Trophoblast cell (in vitro differentiated cells and primary cell): ENCODE measurements at regions not wholly inside any gene's neighbourhood (a gene's known extent, or its start where the extent isn't known, plus 50 kb on each side); places are given as distances from the start of the nearest gene placed in this dataset.

Source experiments
- DNase-seq, 2 donors: peaks; one replicate each; pipeline ENCODE4 v3.0.0-alpha.2; 2016
- H2AFZ ChIP-seq: 2 replicates; pipeline ENCODE4 v1.6.1; 2013; ENCODE audit warnings: low read length, moderate library complexity, mild to moderate bottlenecking; ENCODE audit not compliant: insufficient read depth, poor library complexity
- H2AK5ac ChIP-seq: 2 replicates; pipeline ENCODE4 v1.6.1; 2013; ENCODE audit warnings: mild to moderate bottlenecking, low read length
- H2BK120ac ChIP-seq: 2 replicates; pipeline ENCODE4 v1.6.1; 2013; ENCODE audit warnings: low read length, mild to moderate bottlenecking, moderate library complexity; ENCODE audit not compliant: insufficient read depth, poor library complexity
- H2BK12ac ChIP-seq: 2 replicates; pipeline ENCODE4 v1.6.1; 2013; ENCODE audit warnings: mild to moderate bottlenecking, low read length, moderate library complexity
- H2BK5ac ChIP-seq: 2 replicates; pipeline ENCODE4 v1.6.1; 2013; ENCODE audit warnings: low read length, low read depth, moderate library complexity, mild to moderate bottlenecking; ENCODE audit not compliant: poor library complexity
- H3K14ac ChIP-seq: 2 replicates; pipeline ENCODE4 v1.6.1; 2013; ENCODE audit warnings: mild to moderate bottlenecking, low read length
- H3K18ac ChIP-seq: 2 replicates; pipeline ENCODE4 v1.6.1; 2013; ENCODE audit warnings: mild to moderate bottlenecking, low read length
- H3K23ac ChIP-seq: 2 replicates; pipeline ENCODE4 v1.6.1; 2013; ENCODE audit warnings: low read length
- H3K27ac ChIP-seq: 2 replicates; pipeline ENCODE4 v1.5.1; 2013; ENCODE audit warnings: low read depth, mild to moderate bottlenecking, inconsistent platforms, low read length, moderate library complexity
- H3K27me3 ChIP-seq: 2 replicates; pipeline ENCODE4 v1.6.1; 2013; ENCODE audit warnings: inconsistent platforms, mild to moderate bottlenecking, low read length, moderate library complexity; ENCODE audit not compliant: insufficient read depth
- H3K36me3 ChIP-seq, 2 experiments: 1 replicate in 1 of 2; 2 replicates in 1 of 2; pipeline ENCODE4 v1.6.1; 2013; ENCODE audit warnings: low read length in 2 of 2, mild to moderate bottlenecking in 2 of 2, moderate library complexity in 1 of 2; ENCODE audit not compliant: insufficient read depth in 2 of 2, control insufficient read depth in 1 of 2
- H3K4ac ChIP-seq: 2 replicates; pipeline ENCODE4 v1.6.1; 2013; ENCODE audit warnings: low read depth, mild to moderate bottlenecking, low read length, moderate library complexity
- H3K4me1 ChIP-seq, 2 experiments: 1 replicate in 1 of 2; 2 replicates in 1 of 2; pipeline ENCODE4 v1.6.1; 2013; ENCODE audit warnings: low read length in 2 of 2, mild to moderate bottlenecking in 2 of 2, moderate library complexity in 1 of 2; ENCODE audit not compliant: insufficient read depth in 2 of 2, control insufficient read depth in 1 of 2
- H3K4me2 ChIP-seq: 2 replicates; pipeline ENCODE4 v1.6.1; 2013; ENCODE audit warnings: inconsistent platforms, mild to moderate bottlenecking, low read length, moderate library complexity
- H3K4me3 ChIP-seq: 2 replicates; pipeline ENCODE4 v1.5.1; 2013; ENCODE audit warnings: mild to moderate bottlenecking, low read depth, low read length, inconsistent platforms
- H3K79me1 ChIP-seq: one replicate; pipeline ENCODE4 v1.6.1; 2013; ENCODE audit warnings: low read length
- H3K79me2 ChIP-seq: 2 replicates; pipeline ENCODE4 v1.6.1; 2013; ENCODE audit warnings: low read length, mild to moderate bottlenecking; ENCODE audit not compliant: control insufficient read depth, insufficient read depth, poor library complexity
- H3K9ac ChIP-seq: 2 replicates; pipeline ENCODE4 v1.6.1; 2013; ENCODE audit warnings: mild to moderate bottlenecking, low read length
- H3K9me3 ChIP-seq: 2 replicates; pipeline ENCODE4 v1.6.1; 2013; ENCODE audit warnings: low read depth, mild to moderate bottlenecking, control low read depth, inconsistent platforms, low read length; ENCODE audit not compliant: insufficient read depth
- H4K12ac ChIP-seq: 2 replicates; pipeline ENCODE4 v1.6.1; 2013; ENCODE audit warnings: low read depth, mild to moderate bottlenecking, low read length, moderate library complexity
- H4K8ac ChIP-seq: 2 replicates; pipeline ENCODE4 v1.6.1; 2013; ENCODE audit warnings: low read depth, mild to moderate bottlenecking, low read length, moderate library complexity
- H4K91ac ChIP-seq: one replicate; pipeline ENCODE4 v1.6.1; 2013; ENCODE audit warnings: low read depth, mild to moderate bottlenecking, low read length, moderate library complexity
- WGBS: extraction: QIAGEN DNeasy Blood & Tissue Kit; methylation state at CpG from one replicate; pipeline ENCODE4 v1.1.7; 2013; ENCODE audit warnings: missing lambda C conversion rate; ENCODE audit not compliant: insufficient read length, insufficient coverage; ENCODE audit errors: extremely low coverage; 5-methylcytosine and 5-hydroxymethylcytosine counted together

- H3K27me3 ChIP-seq = no peaks in the 10 kb centered on the region
- H3K4me1 ChIP-seq = no peaks in the 10 kb centered on the region
- no peak overlapping the region for H3K4ac ChIP-seq
- H3K27ac ChIP-seq = no peak overlapping the region
- H2BK120ac ChIP-seq = no peak overlapping the region
- no peak overlapping the region for H2AK5ac ChIP-seq
- no peak overlapping the region for H2BK12ac ChIP-seq
- no CpG with 5 or more reads among the region's 2 CpGs for WGBS
- H3K23ac ChIP-seq = no peak overlapping the region
- H4K8ac ChIP-seq = no peak overlapping the region
- no peak overlapping the region for H3K4me3 ChIP-seq
- no peaks in the 10 kb centered on the region for H3K79me2 ChIP-seq
- no peak overlapping the region for H3K18ac ChIP-seq
- no peak overlapping the region for H4K91ac ChIP-seq
- H3K9me3 ChIP-seq = peaks cover 4% of the 10 kb centered on the region
- no peak overlapping the region for H3K14ac ChIP-seq
- H3K4me2 ChIP-seq = no peak overlapping the region
- no peak overlapping the region for H2BK5ac ChIP-seq
- H3K36me3 ChIP-seq = no peaks in the 10 kb centered on the region
- no peaks in the 10 kb centered on the region for H3K79me1 ChIP-seq
- no peak overlapping the region for H4K12ac ChIP-seq
- no peak overlapping the region for H2AFZ ChIP-seq
- no peak overlapping the region for H3K9ac ChIP-seq
- no peak for DNase-seq
Observed at GRCh38 chr14:54200726-54201125, 196.1 kb upstream of the CDKN3 start.

- no peaks in the 10 kb centered on the region for H3K36me3 ChIP-seq
- no peaks in the 10 kb centered on the region for H3K4me1 ChIP-seq
- no peak overlapping the region for H4K8ac ChIP-seq
- no peak overlapping the region for H3K27ac ChIP-seq
- H2BK120ac ChIP-seq = no peak overlapping the region
- no peak overlapping the region for H3K18ac ChIP-seq
- no peaks in the 10 kb centered on the region for H3K79me2 ChIP-seq
- no peak overlapping the region for H3K23ac ChIP-seq
- H3K27me3 ChIP-seq = no peaks in the 10 kb centered on the region
- H2BK5ac ChIP-seq = no peak overlapping the region
- no peak overlapping the region for H3K9ac ChIP-seq
- no peak overlapping the region for H2AK5ac ChIP-seq
- 90% methylated on average over 1 of the region's 6 CpGs for WGBS
- H3K14ac ChIP-seq = no peak overlapping the region
- no peak overlapping the region for H4K91ac ChIP-seq
- H2BK12ac ChIP-seq = no peak overlapping the region
- no peak overlapping the region for H3K4me3 ChIP-seq
- no peak for DNase-seq
- no peaks in the 10 kb centered on the region for H3K79me1 ChIP-seq
- no peak overlapping the region for H2AFZ ChIP-seq
- peaks cover 4% of the 10 kb centered on the region for H3K9me3 ChIP-seq
- H4K12ac ChIP-seq = no peak overlapping the region
- H3K4ac ChIP-seq = no peak overlapping the region
- H3K4me2 ChIP-seq = no peak overlapping the region
Observed at GRCh38 chr14:54202288-54202687, 194.5 kb upstream of the CDKN3 start.

GRCh38 chr14:54206516-54206915 is 190.3 kb upstream of the CDKN3 start:
- no peaks in the 10 kb centered on the region for H3K79me2 ChIP-seq
- no peak overlapping the region for H2BK5ac ChIP-seq
- no peaks in the 10 kb centered on the region for H3K79me1 ChIP-seq
- no peak overlapping the region for H3K23ac ChIP-seq
- no peak overlapping the region for H2AK5ac ChIP-seq
- no peak overlapping the region for H3K4me3 ChIP-seq
- no CpG with 5 or more reads among the region's 1 CpG for WGBS
- no peak overlapping the region for H2AFZ ChIP-seq
- H3K4me2 ChIP-seq = no peak overlapping the region
- no peak overlapping the region for H2BK12ac ChIP-seq
- H4K12ac ChIP-seq = no peak overlapping the region
- no peak overlapping the region for H2BK120ac ChIP-seq
- no peak overlapping the region for H3K27ac ChIP-seq
- no peak overlapping the region for H3K4ac ChIP-seq
- H4K91ac ChIP-seq = no peak overlapping the region
- no peak overlapping the region for H3K18ac ChIP-seq
- H3K9ac ChIP-seq = no peak overlapping the region
- no peak overlapping the region for H4K8ac ChIP-seq
- H3K36me3 ChIP-seq = no peaks in the 10 kb centered on the region
- H3K4me1 ChIP-seq = no peaks in the 10 kb centered on the region
- H3K27me3 ChIP-seq = no peaks in the 10 kb centered on the region
- H3K9me3 ChIP-seq = peaks cover 3% of the 10 kb centered on the region
- no peak for DNase-seq
- no peak overlapping the region for H3K14ac ChIP-seq

GRCh38 chr14:54207075-54207474 is 189.7 kb upstream of the CDKN3 start:
- Histone ChIP-seq H2BK120ac (no peak overlapping the region), H2BK5ac (no peak overlapping the region), H2BK12ac (no peak overlapping the region), H3K18ac (no peak overlapping the region), H3K79me1 (no peaks in the 10 kb centered on the region), H4K8ac (no peak overlapping the region), H2AFZ (no peak overlapping the region), H3K4me1 (no peaks in the 10 kb centered on the region), H3K4me3 (no peak overlapping the region), H4K12ac (no peak overlapping the region), H3K23ac (no peak overlapping the region), H3K9ac (no peak overlapping the region), H3K14ac (no peak overlapping the region), H3K4me2 (no peak overlapping the region), H3K27ac (no peak overlapping the region), H3K4ac (no peak overlapping the region), H3K9me3 (no peaks in the 10 kb centered on the region), H4K91ac (no peak overlapping the region), H3K79me2 (no peaks in the 10 kb centered on the region), H3K27me3 (no peaks in the 10 kb centered on the region), H3K36me3 (no peaks in the 10 kb centered on the region), H2AK5ac (no peak overlapping the region)
- no CpG with 5 or more reads among the region's 2 CpGs for WGBS
- DNase-seq = no peak
